CD4-positive, alpha-beta T cell treated with Interferon gamma for 1 hour (primary cell): ENCODE measurements at regions not wholly inside any gene's neighbourhood (a gene's known extent, or its start where the extent isn't known, plus 50 kb on each side); places are given as distances from the start of the nearest gene placed in this dataset.

Experiments used
- DNase-seq: peaks from one replicate; pipeline ENCODE4 v3.0.0-alpha.2; 2020

DNA sequence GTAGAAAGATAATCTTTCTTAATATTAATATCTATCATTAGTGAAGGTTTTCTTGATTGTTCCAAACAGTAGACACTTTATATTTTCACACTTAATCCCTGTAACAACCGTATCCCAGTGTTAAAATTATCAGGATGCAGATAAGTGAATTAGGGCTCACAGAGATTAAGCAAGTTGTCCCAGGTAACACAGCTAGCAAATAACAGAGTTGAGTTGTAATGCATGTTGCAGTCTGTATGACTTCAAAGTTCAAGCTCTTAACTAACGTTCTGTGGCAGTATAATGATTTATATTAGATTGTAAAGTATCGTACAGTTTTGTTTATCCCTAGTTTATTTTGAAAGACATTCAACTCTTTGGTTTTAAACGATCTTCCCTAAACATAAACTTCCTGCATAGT, 517.5 kb downstream of the TFAP2B start:
- DNase-seq: no peak

- DNase-seq: no peak
These were observed 518.6 kb downstream of the TFAP2B start for GRCh38 chr6:51337277-51337676.

GRCh38 chr6:51339108-51339507, 520.4 kb downstream of the TFAP2B start:
- no peak for DNase-seq

- DNase-seq: no peak
These were observed 521.1 kb downstream of the TFAP2B start for GRCh38 chr6:51339728-51340127.

- DNase-seq: no peak
These were observed 523.7 kb downstream of the TFAP2B start for GRCh38 chr6:51342393-51342792.

GRCh38 chr6:51349857-51350256, 531.2 kb downstream of the TFAP2B start:
- DNase-seq: no peak

GRCh38 chr6:51350308-51350904, 531.7 kb downstream of the TFAP2B start:
- DNase-seq: no peak

DNA sequence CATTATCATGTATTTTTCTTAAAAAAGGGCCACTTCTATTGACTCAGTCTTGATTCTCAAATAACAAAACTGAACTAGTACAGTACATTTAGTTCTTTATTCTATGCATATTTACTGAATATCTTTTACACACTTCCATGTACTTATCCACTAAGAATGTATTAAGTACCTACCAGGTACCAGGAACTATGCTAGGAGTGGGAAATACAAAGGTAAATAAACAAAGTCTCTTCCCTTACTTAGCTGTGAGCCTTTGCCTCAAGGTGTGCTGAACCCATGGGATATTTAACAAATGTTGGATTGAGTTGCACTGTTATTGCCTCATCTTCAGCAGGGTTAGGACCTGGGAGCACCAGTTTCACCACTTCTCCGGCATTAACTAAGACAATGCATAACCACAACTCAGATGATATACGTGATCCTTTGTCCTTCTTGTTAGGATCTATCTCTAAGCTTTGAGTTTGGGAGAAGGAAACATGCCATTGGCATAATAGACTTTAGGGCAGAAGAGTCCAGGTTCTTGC, 533.9 kb downstream of the TFAP2B start:
- no peak for DNase-seq

- DNase-seq: no peak
These were observed 541.6 kb downstream of the TFAP2B start for GRCh38 chr6:51360287-51360686.

DNA sequence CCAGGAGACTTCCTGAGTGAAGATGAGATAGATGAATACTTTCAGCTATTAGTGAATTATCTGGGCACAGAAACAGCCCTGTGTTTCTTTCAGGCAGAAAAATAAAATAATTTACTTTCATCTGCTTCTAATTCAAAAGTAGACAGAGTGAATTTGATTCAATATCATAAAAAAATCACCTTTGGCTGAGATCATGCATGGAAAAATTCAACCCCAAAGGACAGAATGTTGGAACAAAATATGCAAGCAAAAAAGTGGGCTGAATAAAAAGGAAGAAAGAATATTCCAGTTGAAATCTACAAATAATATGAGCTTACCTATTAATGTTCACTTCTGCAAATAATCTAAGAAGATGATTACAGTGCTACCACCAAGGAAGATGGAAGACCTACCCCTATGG, 546.9 kb downstream of the TFAP2B start:
- DNase-seq: no peak

GRCh38 chr6:51369485-51369884, 550.8 kb downstream of the TFAP2B start:
- DNase-seq: no peak

DNA sequence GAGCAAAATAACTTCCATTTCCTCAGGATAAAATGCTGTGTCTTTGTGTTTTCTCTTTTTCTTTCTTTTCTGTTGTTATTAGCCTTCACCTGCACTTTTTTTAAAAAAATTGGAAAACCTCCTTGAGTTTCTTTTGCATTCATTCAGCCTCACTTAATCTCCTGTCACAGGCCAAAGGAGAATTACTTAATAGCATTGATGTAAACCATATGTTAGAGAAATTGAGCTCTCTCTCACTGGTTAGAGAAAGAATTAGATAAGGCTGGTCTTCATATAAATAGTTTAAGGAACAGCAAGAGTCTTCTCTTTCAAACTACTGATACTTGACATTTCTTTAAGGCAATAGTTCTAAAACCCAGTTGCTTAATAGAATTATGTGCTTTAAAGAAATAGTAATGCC, 564.2 kb downstream of the TFAP2B start:
- DNase-seq: no peak

DNA sequence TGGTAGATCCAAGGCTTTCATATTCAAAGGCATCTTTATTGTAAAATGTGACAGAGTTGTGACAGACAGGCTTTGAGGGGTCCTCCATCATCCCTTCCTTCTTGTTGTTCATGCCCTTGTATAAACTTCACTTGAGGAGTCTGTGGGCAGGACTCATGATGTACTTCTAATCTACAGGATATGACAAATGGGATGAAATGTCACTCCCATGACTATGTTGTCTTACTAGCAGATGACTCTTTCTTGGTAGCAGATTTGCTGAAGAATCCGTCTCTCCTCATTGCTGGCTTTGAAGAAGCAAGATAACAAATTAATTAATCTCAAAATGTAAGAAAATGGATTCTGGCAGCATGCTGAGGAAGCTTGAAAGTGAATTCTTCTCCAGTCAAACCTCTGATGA, 566.1 kb downstream of the TFAP2B start:
- DNase-seq: no peak

DNA sequence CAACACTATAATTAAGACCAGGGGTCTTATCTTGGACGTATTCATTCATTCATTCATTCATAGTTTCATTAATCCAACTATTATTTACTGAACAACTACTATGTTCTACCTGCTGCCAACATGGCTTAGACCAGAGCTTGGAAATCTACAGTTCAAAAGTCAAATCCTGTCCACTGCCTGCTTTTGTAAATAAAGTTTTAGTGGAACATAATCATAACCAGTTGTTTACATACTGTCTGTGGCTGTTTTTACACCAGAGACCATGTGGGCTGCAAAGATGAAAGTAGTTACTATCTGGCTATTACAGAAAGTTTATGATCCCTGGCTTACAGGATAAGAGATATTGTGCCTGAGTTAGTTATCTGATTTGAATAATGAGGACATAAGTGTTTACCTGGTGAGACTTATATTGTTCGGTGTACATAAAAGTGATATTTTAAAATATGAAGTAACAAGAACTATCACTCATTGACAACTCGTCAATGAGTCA, 567.7 kb downstream of the TFAP2B start:
- no peak for DNase-seq

DNA sequence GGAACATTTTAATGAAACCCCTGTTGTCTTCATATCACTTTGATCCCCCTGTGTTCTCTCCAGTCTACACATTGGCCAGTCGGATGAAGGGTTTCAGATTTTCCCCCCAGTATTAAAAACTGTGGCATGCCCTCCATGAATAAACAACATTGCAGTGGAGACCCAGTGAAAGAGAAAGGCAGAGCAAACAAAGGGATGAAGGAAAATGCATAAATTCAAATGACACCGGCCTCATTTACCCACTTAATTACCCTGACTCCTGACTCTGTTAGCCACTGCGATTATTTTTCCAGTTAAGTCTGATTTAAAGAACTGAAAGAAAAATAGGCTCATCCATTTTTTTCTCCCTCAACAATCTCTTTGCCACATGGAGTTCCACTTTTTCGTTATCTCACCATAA, 569.2 kb downstream of the TFAP2B start:
- no peak for DNase-seq

DNA sequence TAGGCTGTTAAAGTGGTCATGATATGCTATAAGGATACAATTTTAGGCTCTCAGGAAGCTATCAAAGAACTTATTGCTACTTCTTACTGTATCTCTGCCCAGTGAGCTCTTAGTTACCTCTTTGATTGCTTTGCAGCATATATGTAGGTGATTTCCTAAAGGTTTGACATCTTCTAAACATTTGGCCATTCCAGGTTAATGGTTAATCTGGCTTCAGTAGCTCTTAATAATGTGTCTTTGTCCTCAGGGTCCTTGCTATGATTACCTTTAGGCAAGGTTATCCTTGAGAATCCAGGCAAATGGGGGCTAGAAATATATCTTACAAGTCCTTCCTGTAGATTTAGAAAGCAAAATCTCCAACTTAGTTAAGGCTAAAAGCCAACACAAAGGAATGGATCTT, 575.4 kb downstream of the TFAP2B start:
- no peak for DNase-seq

- no peak for DNase-seq
These were observed 577.9 kb downstream of the TFAP2B start for GRCh38 chr6:51396583-51396982.

- no peak for DNase-seq
These were observed 579.5 kb downstream of the TFAP2B start for GRCh38 chr6:51398064-51398705.

- no peak for DNase-seq
These were observed 580.1 kb downstream of the TFAP2B start for GRCh38 chr6:51398793-51399192.

GRCh38 chr6:51410453-51410852, 591.8 kb downstream of the TFAP2B start:
- no peak for DNase-seq

- DNase-seq: no peak
These were observed 592.9 kb downstream of the TFAP2B start for GRCh38 chr6:51411496-51412125.

DNA sequence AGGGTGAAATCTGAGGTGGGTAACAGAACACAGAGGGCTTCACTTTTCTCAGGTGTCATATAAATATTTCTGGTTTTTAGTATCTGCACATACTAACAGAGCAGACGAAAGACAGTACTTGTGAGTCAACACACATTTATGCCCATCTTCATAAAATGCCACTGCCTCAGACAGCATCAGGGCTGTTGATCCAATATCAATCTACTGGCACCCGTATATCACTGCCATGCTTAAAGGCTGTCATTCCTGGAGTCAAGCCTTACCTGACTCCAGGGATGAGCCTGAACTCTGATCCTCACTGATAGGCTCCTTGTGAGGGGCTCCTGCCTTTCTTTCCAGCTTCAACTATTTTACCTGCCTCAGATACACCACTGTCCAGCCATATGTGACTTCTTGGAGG, 595.7 kb downstream of the TFAP2B start:
- no peak for DNase-seq

- no peak for DNase-seq
These were observed 596.8 kb downstream of the TFAP2B start for GRCh38 chr6:51415501-51415900.

- DNase-seq: no peak
These were observed 610.5 kb downstream of the TFAP2B start for GRCh38 chr6:51429017-51429712.
